ENCODE measurements at regions not wholly inside any gene's neighbourhood (a gene's known extent, or its start where the extent isn't known, plus 50 kb on each side); places are given as distances from the start of the nearest gene placed in this dataset.

GRCh38 chr3:115208066-115208750, 61.1 kb upstream of the ZBTB20 start:
- TF ChIP-seq, protein P1, sequence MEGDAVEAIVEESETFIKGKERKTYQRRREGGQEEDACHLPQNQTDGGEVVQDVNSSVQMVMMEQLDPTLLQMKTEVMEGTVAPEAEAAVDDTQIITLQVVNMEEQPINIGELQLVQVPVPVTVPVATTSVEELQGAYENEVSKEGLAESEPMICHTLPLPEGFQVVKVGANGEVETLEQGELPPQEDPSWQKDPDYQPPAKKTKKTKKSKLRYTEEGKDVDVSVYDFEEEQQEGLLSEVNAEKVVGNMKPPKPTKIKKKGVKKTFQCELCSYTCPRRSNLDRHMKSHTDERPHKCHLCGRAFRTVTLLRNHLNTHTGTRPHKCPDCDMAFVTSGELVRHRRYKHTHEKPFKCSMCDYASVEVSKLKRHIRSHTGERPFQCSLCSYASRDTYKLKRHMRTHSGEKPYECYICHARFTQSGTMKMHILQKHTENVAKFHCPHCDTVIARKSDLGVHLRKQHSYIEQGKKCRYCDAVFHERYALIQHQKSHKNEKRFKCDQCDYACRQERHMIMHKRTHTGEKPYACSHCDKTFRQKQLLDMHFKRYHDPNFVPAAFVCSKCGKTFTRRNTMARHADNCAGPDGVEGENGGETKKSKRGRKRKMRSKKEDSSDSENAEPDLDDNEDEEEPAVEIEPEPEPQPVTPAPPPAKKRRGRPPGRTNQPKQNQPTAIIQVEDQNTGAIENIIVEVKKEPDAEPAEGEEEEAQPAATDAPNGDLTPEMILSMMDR (IDR thresholded peaks at IDR 0.05), result no peak
- no peak for TF ChIP-seq ZFX (IDR thresholded peaks at IDR 0.05; ENCODE audit: borderline replicate concordance)
